Bone marrow (tissue), 2 donors: ENCODE measurements at regions not wholly inside any gene's neighbourhood (a gene's known extent, or its start where the extent isn't known, plus 50 kb on each side); places are given as distances from the start of the nearest gene placed in this dataset.
"Not testable (repeated sequence)": the region's sequence is repeated elsewhere in the genome, so short reads cannot be mapped to it uniquely, and the experiment has no call there.

ENCODE experiments used
- DNase-seq, 2 donors: peaks; one replicate each; lab custom pipeline; 2025; lab: John Stamatoyannopoulos, UW

GRCh38 chr7:94109556-94109955 lies 105.4 kb upstream of the BET1 start:
- DNase-seq: no peak

GRCh38 chr7:94111009-94111408 lies 106.9 kb upstream of the BET1 start:
- DNase-seq: no peak

- DNase-seq: no peak
Measured at GRCh38 chr7:94115316-94115715, 111.2 kb upstream of the BET1 start.

GRCh38 chr7:94123136-94123535 lies 119.0 kb upstream of the BET1 start:
- DNase-seq: no peak

GRCh38 chr7:94127026-94127425 lies 122.9 kb upstream of the BET1 start:
- no peak for DNase-seq

- DNase-seq: no peak
Measured at GRCh38 chr7:94128072-94128471, 123.9 kb upstream of the BET1 start.

- DNase-seq: no peak
Measured at GRCh38 chr7:94129443-94130140, 125.4 kb upstream of the BET1 start.

- DNase-seq: no peak
Measured at GRCh38 chr7:94130716-94131115, 126.6 kb upstream of the BET1 start.

GRCh38 chr7:94133460-94133859 lies 129.3 kb upstream of the BET1 start:
- DNase-seq: no peak

- no peak for DNase-seq
Measured at GRCh38 chr7:94135180-94135579, 131.0 kb upstream of the BET1 start.

- DNase-seq: no peak
Measured at GRCh38 chr7:94142281-94142680, 138.1 kb upstream of the BET1 start.

- no peak for DNase-seq
Measured at GRCh38 chr7:94145602-94146001, 141.4 kb upstream of the BET1 start.

GRCh38 chr7:94146408-94146807 lies 142.3 kb upstream of the BET1 start:
- DNase-seq: no peak

GRCh38 chr7:94149789-94150545 lies 145.8 kb upstream of the BET1 start:
- DNase-seq: no peak

- no peak for DNase-seq
Measured at GRCh38 chr7:94154182-94154581, 150.0 kb upstream of the BET1 start.

GRCh38 chr7:94154858-94155257 lies 150.7 kb upstream of the BET1 start:
- no peak for DNase-seq

GRCh38 chr7:94157659-94158306 lies 153.6 kb upstream of the BET1 start:
- not testable (repeated sequence) for DNase-seq

- DNase-seq: peak in 1 of 2 donors; percentile 80
Measured at GRCh38 chr7:94160719-94161435, 156.7 kb upstream of the BET1 start.

- DNase-seq: no peak
Measured at GRCh38 chr7:94161476-94161875, 157.3 kb upstream of the BET1 start.

GRCh38 chr7:94169682-94170081 lies 165.5 kb upstream of the BET1 start:
- DNase-seq: no peak

GRCh38 chr7:94170836-94171235 lies 166.7 kb upstream of the BET1 start:
- DNase-seq: no peak

- no peak for DNase-seq
Measured at GRCh38 chr7:94173436-94173835, 169.3 kb upstream of the BET1 start.
